GM23338 (cell line): ENCODE measurements at regions not wholly inside any gene's neighbourhood (a gene's known extent, or its start where the extent isn't known, plus 50 kb on each side); places are given as distances from the start of the nearest gene placed in this dataset.

Source experiments
- CREB1 ChIP-seq: fragments of 250-450 bp; sonication (Bioruptor Pico); IDR thresholded peaks from 2 replicates; pipeline ENCODE4 v1.5.0; 2020; ENCODE audit warnings: low read depth, mild to moderate bottlenecking, moderate library complexity
- EZH2 ChIP-seq: fragments of 200-600 bp; sonication (generic); IDR thresholded peaks from one replicate; pipeline ENCODE4 v1.8.0; 2017; ENCODE audit warnings: antibody characterized with exemption, mild to moderate bottlenecking, low read depth; ENCODE audit not compliant: unreplicated experiment
- EZH2phosphoT487 ChIP-seq: fragments of 200-600 bp; sonication (generic); IDR thresholded peaks from one replicate; pipeline ENCODE4 v1.8.1; 2018; ENCODE audit warnings: antibody characterized with exemption; ENCODE audit not compliant: unreplicated experiment
- JUNB ChIP-seq: IDR thresholded peaks from one replicate; pipeline ENCODE4 v1.6.1; 2016; ENCODE audit warnings: antibody characterized with exemption; ENCODE audit not compliant: unreplicated experiment
- NANOG ChIP-seq: IDR thresholded peaks from 2 replicates; pipeline ENCODE4 v1.6.1; 2016; ENCODE audit warnings: antibody characterized with exemption, borderline replicate concordance
- POLR2AphosphoS5 ChIP-seq: IDR thresholded peaks from 2 replicates; pipeline ENCODE4 v1.6.1; 2016; ENCODE audit warnings: antibody characterized with exemption, low read depth
- STAT1 ChIP-seq: IDR thresholded peaks from one replicate; pipeline ENCODE4 v1.6.1; 2016; ENCODE audit warnings: antibody characterized with exemption; ENCODE audit not compliant: unreplicated experiment
- TF ChIP-seq, protein P1 (sequence below), 2 experiments: fragments of 200-600 bp in 1 of 2; sonication (generic) in 1 of 2; conservative IDR thresholded peaks; 2 replicates each; pipeline versions ENCODE4 v1.5.1 to v1.6.1; 2016 to 2017; ENCODE audit warnings: antibody characterized with exemption in 2 of 2, low read depth in 2 of 2, mild to moderate bottlenecking in 2 of 2, moderate library complexity in 1 of 2
- TF ChIP-seq, protein P2 (sequence below): IDR thresholded peaks from one replicate; pipeline ENCODE4 v1.6.1; 2018; ENCODE audit warnings: antibody characterized with exemption; ENCODE audit not compliant: unreplicated experiment

DNA sequence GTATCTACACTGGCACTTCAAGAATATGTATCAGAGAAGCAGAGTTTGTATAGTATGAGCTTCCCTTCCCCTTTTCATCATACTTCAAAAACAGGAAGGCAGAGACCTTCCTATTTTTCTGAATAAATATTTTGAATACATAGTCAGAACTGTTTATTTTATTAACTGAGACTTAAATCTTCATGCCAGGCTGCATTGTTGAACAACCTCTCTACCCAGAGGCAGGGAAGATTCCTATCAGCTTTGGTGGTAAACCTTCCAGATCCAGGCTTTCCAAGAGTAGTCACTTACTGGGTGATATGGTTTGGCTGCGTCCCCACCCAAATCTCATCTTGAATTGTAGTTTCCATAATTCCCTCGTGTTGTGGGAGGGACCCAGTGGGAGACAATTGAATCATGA is 217.4 kb upstream of the ATP11B start:
- no peak for TF ChIP-seq POLR2AphosphoS5
- TF ChIP-seq, protein P1, sequence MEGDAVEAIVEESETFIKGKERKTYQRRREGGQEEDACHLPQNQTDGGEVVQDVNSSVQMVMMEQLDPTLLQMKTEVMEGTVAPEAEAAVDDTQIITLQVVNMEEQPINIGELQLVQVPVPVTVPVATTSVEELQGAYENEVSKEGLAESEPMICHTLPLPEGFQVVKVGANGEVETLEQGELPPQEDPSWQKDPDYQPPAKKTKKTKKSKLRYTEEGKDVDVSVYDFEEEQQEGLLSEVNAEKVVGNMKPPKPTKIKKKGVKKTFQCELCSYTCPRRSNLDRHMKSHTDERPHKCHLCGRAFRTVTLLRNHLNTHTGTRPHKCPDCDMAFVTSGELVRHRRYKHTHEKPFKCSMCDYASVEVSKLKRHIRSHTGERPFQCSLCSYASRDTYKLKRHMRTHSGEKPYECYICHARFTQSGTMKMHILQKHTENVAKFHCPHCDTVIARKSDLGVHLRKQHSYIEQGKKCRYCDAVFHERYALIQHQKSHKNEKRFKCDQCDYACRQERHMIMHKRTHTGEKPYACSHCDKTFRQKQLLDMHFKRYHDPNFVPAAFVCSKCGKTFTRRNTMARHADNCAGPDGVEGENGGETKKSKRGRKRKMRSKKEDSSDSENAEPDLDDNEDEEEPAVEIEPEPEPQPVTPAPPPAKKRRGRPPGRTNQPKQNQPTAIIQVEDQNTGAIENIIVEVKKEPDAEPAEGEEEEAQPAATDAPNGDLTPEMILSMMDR (conservative IDR thresholded peaks at IDR 0.05; ENCODE audit: low read depth in 2 of 2), result no peak
- TF ChIP-seq EZH2phosphoT487, result no peak
- TF ChIP-seq EZH2, result no peak
- TF ChIP-seq, protein P2, sequence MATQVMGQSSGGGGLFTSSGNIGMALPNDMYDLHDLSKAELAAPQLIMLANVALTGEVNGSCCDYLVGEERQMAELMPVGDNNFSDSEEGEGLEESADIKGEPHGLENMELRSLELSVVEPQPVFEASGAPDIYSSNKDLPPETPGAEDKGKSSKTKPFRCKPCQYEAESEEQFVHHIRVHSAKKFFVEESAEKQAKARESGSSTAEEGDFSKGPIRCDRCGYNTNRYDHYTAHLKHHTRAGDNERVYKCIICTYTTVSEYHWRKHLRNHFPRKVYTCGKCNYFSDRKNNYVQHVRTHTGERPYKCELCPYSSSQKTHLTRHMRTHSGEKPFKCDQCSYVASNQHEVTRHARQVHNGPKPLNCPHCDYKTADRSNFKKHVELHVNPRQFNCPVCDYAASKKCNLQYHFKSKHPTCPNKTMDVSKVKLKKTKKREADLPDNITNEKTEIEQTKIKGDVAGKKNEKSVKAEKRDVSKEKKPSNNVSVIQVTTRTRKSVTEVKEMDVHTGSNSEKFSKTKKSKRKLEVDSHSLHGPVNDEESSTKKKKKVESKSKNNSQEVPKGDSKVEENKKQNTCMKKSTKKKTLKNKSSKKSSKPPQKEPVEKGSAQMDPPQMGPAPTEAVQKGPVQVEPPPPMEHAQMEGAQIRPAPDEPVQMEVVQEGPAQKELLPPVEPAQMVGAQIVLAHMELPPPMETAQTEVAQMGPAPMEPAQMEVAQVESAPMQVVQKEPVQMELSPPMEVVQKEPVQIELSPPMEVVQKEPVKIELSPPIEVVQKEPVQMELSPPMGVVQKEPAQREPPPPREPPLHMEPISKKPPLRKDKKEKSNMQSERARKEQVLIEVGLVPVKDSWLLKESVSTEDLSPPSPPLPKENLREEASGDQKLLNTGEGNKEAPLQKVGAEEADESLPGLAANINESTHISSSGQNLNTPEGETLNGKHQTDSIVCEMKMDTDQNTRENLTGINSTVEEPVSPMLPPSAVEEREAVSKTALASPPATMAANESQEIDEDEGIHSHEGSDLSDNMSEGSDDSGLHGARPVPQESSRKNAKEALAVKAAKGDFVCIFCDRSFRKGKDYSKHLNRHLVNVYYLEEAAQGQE, result no peak
- TF ChIP-seq CREB1 (CRISPR knock-in tag), result no peak
- TF ChIP-seq NANOG, result no peak
- TF ChIP-seq STAT1, result no peak
- TF ChIP-seq JUNB, result no peak
